ENCODE measurements at regions not wholly inside any gene's neighbourhood (a gene's known extent, or its start where the extent isn't known, plus 50 kb on each side); places are given as distances from the start of the nearest gene placed in this dataset.

DNA sequence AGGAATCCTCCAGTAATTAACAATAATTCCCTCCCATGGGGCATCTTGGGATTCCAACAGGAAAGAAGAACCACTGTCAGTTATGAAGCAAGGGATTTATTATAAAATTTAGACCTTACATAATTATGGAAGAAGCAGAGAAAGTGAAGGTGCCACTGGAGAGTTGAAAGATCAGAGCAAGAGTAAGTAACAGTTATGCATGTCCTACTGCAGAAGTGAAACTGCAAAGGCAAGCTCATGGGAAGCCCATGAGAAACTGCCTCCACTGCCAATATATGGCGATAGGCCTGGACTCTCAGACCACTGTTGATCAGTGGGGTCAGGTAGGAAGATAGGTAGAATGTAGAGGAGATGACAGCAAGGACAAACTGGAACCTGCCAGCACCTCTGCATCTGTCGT lies 123.6 kb upstream of the ZNF648 start:
- H3K36me3 Mint-ChIP-seq = no peaks in the 10 kb centered on the region
- H3K9me3 Mint-ChIP-seq = no peaks in the 10 kb centered on the region
- ATAC-seq (ENCODE audit: low read depth in 2 of 2) (no peak), DNase-seq (no peak)
- no peak overlapping the region for H3K4me3 Mint-ChIP-seq
- no peaks in the 10 kb centered on the region for H3K4me1 Mint-ChIP-seq
- peaks cover 0 to 23% (median 23%) of the 10 kb centered on the region in 3 donors for H3K27me3 Mint-ChIP-seq
- H3K27ac Mint-ChIP-seq = peak overlapping the region in 1 of 6 donors; percentile 73

GRCh38 chr1:182183606-182184005 lies 122.1 kb upstream of the ZNF648 start:
- Mint-ChIP-seq H3K36me3 (no peaks in the 10 kb centered on the region), H3K4me1 (no peaks in the 10 kb centered on the region), H3K4me3 (no peak overlapping the region), H3K9me3 (no peaks in the 10 kb centered on the region), H3K27ac (peak overlapping the region in 1 of 6 donors; percentile 18), H3K27me3 (peaks cover 0 to 17% (median 13%) of the 10 kb centered on the region in 3 donors)
- no peak for DNase-seq
- no peak for ATAC-seq (ENCODE audit: low read depth in 2 of 2)

GRCh38 chr1:182182311-182182710 lies 120.8 kb upstream of the ZNF648 start:
- Mint-ChIP-seq H3K27me3 (peaks cover 0 to 21% (median 13%) of the 10 kb centered on the region in 3 donors), H3K9me3 (no peaks in the 10 kb centered on the region), H3K4me1 (no peaks in the 10 kb centered on the region), H3K4me3 (no peak overlapping the region), H3K36me3 (no peaks in the 10 kb centered on the region), H3K27ac (no peak overlapping the region)
- ATAC-seq (ENCODE audit: low read depth in 2 of 2) (no peak), DNase-seq (no peak)

DNA sequence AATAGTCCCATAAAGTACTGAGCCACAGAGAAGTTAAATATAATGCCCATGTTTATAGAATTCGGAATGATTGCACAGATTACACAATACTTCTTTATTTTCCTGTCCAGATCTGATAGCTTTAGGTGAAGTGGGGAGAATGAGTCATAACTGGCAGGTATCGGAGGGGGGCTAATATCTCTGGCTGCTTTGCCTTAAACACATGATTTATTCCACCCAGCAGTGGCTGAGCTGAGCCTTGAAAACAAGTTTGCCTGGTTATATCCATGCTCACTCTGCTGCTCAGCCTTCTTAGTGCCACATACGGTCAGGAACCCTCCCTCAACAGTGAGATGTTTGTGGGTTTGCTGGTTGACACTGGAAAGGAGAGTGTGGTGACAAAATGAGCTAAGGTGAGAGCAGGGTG lies 119.7 kb upstream of the ZNF648 start:
- Mint-ChIP-seq H3K4me1 (no peaks in the 10 kb centered on the region), H3K27ac (no peak overlapping the region), H3K4me3 (no peak overlapping the region), H3K9me3 (peaks cover 0 to 8% (median 0%) of the 10 kb centered on the region in 7 donors), H3K27me3 (peaks cover 0 to 20% (median 13%) of the 10 kb centered on the region in 3 donors), H3K36me3 (no peaks in the 10 kb centered on the region)
- ATAC-seq (ENCODE audit: low read depth in 2 of 2) = no peak
- no peak for DNase-seq

DNA sequence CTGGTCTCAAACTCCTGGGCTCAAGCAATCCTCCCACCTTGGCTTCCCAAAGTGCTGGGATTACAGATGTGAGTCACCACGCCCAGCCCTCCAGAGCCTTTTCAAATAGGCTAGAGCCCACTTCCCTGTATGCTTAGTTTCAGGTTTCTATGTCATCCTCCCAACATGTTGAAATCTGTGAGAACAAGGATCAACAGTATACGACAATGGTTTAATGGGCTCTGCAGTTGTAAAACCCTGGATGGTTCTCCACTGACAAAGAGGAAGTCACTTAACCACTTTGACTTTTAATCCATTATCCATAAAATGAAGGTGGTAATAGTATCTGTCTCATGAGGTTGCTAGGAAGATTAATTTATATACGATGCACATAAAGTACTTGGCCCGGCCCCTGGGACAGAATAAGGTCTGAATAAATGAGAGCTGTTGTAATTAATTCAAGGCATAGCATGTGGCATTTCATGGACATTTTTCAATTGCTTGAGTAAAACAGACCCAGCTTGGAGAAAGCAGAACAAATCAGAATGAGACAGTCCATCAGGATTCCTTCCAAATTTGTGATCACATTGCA lies 113.9 kb upstream of the ZNF648 start:
- Mint-ChIP-seq H3K27me3 (peaks cover 0 to 16% (median 0%) of the 10 kb centered on the region in 3 donors), H3K4me1 (no peaks in the 10 kb centered on the region), H3K36me3 (no peaks in the 10 kb centered on the region), H3K4me3 (no peak overlapping the region), H3K27ac (no peak overlapping the region), H3K9me3 (peaks cover 0 to 8% (median 0%) of the 10 kb centered on the region in 7 donors)
- ATAC-seq (ENCODE audit: low read depth in 2 of 2) = no peak
- DNase-seq = no peak

GRCh38 chr1:182174513-182174855 lies 113.0 kb upstream of the ZNF648 start:
- Mint-ChIP-seq H3K27me3 (peaks cover 0 to 16% (median 0%) of the 10 kb centered on the region in 3 donors), H3K9me3 (peaks cover 0 to 8% (median 0%) of the 10 kb centered on the region in 7 donors), H3K36me3 (no peaks in the 10 kb centered on the region), H3K4me3 (no peak overlapping the region), H3K27ac (no peak overlapping the region), H3K4me1 (no peaks in the 10 kb centered on the region)
- DNase-seq (no peak), ATAC-seq (ENCODE audit: low read depth in 2 of 2) (no peak)

GRCh38 chr1:182173808-182174512 lies 112.4 kb upstream of the ZNF648 start:
- Mint-ChIP-seq H3K36me3 (no peaks in the 10 kb centered on the region), H3K9me3 (peaks cover 0 to 8% (median 0%) of the 10 kb centered on the region in 7 donors), H3K27ac (no peak overlapping the region), H3K4me1 (no peaks in the 10 kb centered on the region), H3K4me3 (no peak overlapping the region), H3K27me3 (peaks cover 0 to 16% (median 0%) of the 10 kb centered on the region in 3 donors)
- DNase-seq = no peak
- ATAC-seq (ENCODE audit: low read depth in 2 of 2) = no peak

- no peak overlapping the region for H3K4me3 Mint-ChIP-seq
Observed at GRCh38 chr1:182172699-182173098, 111.2 kb upstream of the ZNF648 start.

GRCh38 chr1:182170891-182171461 lies 109.5 kb upstream of the ZNF648 start:
- Mint-ChIP-seq H3K27me3 (peaks cover 0 to 6% (median 0%) of the 10 kb centered on the region in 3 donors), H3K27ac (peak overlapping the region in 1 of 6 donors; percentile 1), H3K4me3 (peak overlapping the region in 1 of 8 donors; percentile 17), H3K9me3 (no peaks in the 10 kb centered on the region), H3K36me3 (no peaks in the 10 kb centered on the region), H3K4me1 (no peaks in the 10 kb centered on the region)
- DNase-seq (peak; percentile 2), ATAC-seq (ENCODE audit: low read depth in 2 of 2) (peak in 1 of 2 donors; percentile 56)

More at GRCh38 chr1:182172699-182173098, 111.2 kb upstream of the ZNF648 start:
- no peak for ATAC-seq (ENCODE audit: low read depth in 2 of 2)
- Mint-ChIP-seq H3K27ac (no peak overlapping the region), H3K4me1 (no peaks in the 10 kb centered on the region), H3K27me3 (peaks cover 0 to 10% (median 0%) of the 10 kb centered on the region in 3 donors), H3K9me3 (peaks cover 0 to 8% (median 0%) of the 10 kb centered on the region in 7 donors), H3K36me3 (no peaks in the 10 kb centered on the region)
- DNase-seq = no peak

DNA sequence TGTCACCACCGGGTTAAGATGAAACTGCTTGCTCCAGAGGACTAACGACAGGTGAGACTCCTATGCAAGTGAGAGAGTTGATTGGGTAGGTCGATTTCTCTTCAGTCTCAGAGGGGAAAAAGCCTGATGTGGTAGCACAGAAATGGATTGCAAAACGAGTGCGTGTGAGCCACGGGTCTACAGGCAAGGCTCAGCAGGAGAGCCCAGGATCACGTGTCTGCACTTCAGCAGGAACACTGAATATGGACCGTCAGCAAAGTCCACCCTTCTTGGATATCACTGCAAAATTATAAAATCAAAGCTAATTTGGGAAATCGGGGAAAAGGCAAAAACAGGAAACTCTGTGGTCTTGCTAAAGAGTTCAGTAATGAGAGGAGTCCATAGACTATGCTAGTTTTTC lies 107.7 kb upstream of the ZNF648 start:
- Mint-ChIP-seq H3K36me3 (no peaks in the 10 kb centered on the region), H3K9me3 (no peaks in the 10 kb centered on the region), H3K27ac (no peak overlapping the region), H3K27me3 (peaks cover 0 to 10% (median 0%) of the 10 kb centered on the region in 3 donors), H3K4me1 (no peaks in the 10 kb centered on the region), H3K4me3 (no peak overlapping the region)
- ATAC-seq (ENCODE audit: low read depth in 2 of 2) (no peak), DNase-seq (no peak)

DNA sequence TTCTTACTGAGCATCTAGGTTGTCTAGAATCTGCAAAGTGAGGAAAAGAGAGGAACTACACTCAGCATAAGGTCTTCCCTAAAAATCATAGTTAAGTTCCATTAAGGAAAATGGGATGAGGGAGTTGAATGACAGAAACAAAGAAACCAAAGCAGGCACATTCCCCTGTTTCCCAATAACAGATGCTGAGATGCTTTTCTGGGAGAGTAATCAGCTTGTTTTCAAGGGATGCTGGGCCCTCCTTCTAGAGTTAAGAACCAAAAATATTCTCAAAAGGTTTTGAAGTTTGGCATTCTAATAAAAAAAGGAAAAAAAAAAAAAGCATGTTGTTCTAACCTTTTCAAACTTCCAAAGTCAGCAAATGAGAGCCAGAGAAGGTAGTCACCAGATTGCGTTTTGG lies 105.2 kb upstream of the ZNF648 start:
- H3K27ac Mint-ChIP-seq = no peak overlapping the region
- peaks cover 6 to 15% (median 13%) of the 10 kb centered on the region in 3 donors for H3K27me3 Mint-ChIP-seq
- H3K4me1 Mint-ChIP-seq = no peaks in the 10 kb centered on the region
- H3K36me3 Mint-ChIP-seq = no peaks in the 10 kb centered on the region
- no peak overlapping the region for H3K4me3 Mint-ChIP-seq
- DNase-seq (no peak), ATAC-seq (ENCODE audit: low read depth in 2 of 2) (no peak)
- H3K9me3 Mint-ChIP-seq = no peaks in the 10 kb centered on the region

DNA sequence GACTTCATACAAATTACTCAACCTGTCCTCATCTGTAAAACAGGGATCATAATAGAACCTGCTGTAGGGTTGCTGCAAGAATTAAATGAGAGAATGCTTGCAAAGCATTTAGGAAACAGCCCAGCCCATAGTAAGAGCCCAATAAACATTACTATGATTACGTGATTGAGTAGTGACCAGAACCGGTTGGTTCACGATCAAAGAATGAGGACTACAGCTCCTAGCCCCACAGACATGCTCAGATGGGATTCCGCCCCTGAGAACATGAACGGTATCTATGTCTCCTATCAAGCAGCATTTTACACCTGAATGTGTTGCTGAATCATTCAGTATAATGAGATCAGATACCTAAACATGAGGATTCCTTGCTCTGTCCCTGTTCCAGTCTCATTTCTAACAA lies 104.8 kb upstream of the ZNF648 start:
- H3K4me1 Mint-ChIP-seq = no peaks in the 10 kb centered on the region
- H3K27ac Mint-ChIP-seq = no peak overlapping the region
- H3K4me3 Mint-ChIP-seq = no peak overlapping the region
- peaks cover 9 to 19% (median 17%) of the 10 kb centered on the region in 3 donors for H3K27me3 Mint-ChIP-seq
- H3K9me3 Mint-ChIP-seq = peaks cover 0 to 3% (median 1%) of the 10 kb centered on the region in 7 donors
- no peak for DNase-seq
- no peaks in the 10 kb centered on the region for H3K36me3 Mint-ChIP-seq
- no peak for ATAC-seq (ENCODE audit: low read depth in 2 of 2)

GRCh38 chr1:182164273-182164672 lies 102.8 kb upstream of the ZNF648 start:
- no peak overlapping the region for H3K27ac Mint-ChIP-seq
- H3K9me3 Mint-ChIP-seq = peaks cover 3 to 18% (median 14%) of the 10 kb centered on the region in 7 donors
- H3K36me3 Mint-ChIP-seq = no peaks in the 10 kb centered on the region
- no peak for DNase-seq
- ATAC-seq (ENCODE audit: low read depth in 2 of 2) = no peak
- H3K4me3 Mint-ChIP-seq = peak overlapping the region in 1 of 8 donors; percentile 61
- H3K27me3 Mint-ChIP-seq = peaks cover 11 to 22% (median 21%) of the 10 kb centered on the region in 3 donors
- H3K4me1 Mint-ChIP-seq = no peaks in the 10 kb centered on the region

- Mint-ChIP-seq H3K27me3 (peaks cover 11 to 22% (median 21%) of the 10 kb centered on the region in 3 donors), H3K36me3 (no peaks in the 10 kb centered on the region), H3K4me3 (peak overlapping the region in 1 of 8 donors; percentile 61), H3K27ac (no peak overlapping the region), H3K4me1 (no peaks in the 10 kb centered on the region), H3K9me3 (peaks cover 3 to 21% (median 17%) of the 10 kb centered on the region in 7 donors)
- ATAC-seq (ENCODE audit: low read depth in 2 of 2) (no peak), DNase-seq (no peak)
Observed at GRCh38 chr1:182163821-182164223, 102.3 kb upstream of the ZNF648 start.
